Heart left ventricle (tissue), 16 donors: ENCODE measurements at regions not wholly inside any gene's neighbourhood (a gene's known extent, or its start where the extent isn't known, plus 50 kb on each side); places are given as distances from the start of the nearest gene placed in this dataset.
A peak's percentile ranks its signal among the peaks of the same experiment; 100 is the strongest.

ENCODE experiments used
- ATAC-seq, 4 donors: fragments of 200-7000 bp; cut with Tn5 transposase; one replicate each; pipeline ENCODE4 v1.9.1; 2020 to 2022; ENCODE audit warnings: moderate library complexity in 4 of 4, mild to moderate bottlenecking in 3 of 4, moderate number of reproducible peaks in 1 of 4
- DNase-seq, 5 donors: peaks; one replicate each; pipeline ENCODE4 v3.0.0-alpha.2; 2020
- H3K27ac ChIP-seq, 12 donors: fragments of 200-600 bp; sonication (generic) in 4 of 12; one replicate each; pipeline versions ENCODE4 v1.5.0 to v1.8.0; 2016 to 2022; ENCODE audit warnings: mild to moderate bottlenecking in 2 of 12
- H3K27me3 ChIP-seq, 9 donors: fragments of 200-600 bp; sonication (generic) in 2 of 9; one replicate each; pipeline versions ENCODE4 v1.5.1 to v1.8.0; 2016 to 2022; ENCODE audit warnings: mild to moderate bottlenecking in 3 of 9
- H3K36me3 ChIP-seq, 9 donors: fragments of 200-600 bp; sonication (generic) in 2 of 9; one replicate each; pipeline versions ENCODE4 v1.5.0 to v1.8.0; 2018 to 2022; ENCODE audit warnings: mild to moderate bottlenecking in 2 of 9
- H3K4me1 ChIP-seq, 12 donors: fragments of 200-600 bp; sonication (generic) in 4 of 12; one replicate each; pipeline versions ENCODE4 v1.5.0 to v1.8.0; 2016 to 2022; ENCODE audit warnings: mild to moderate bottlenecking in 3 of 12
- H3K4me3 ChIP-seq, 12 donors: fragments of 200-600 bp; sonication (generic) in 4 of 12; one replicate each; pipeline versions ENCODE4 v1.5.0 to v1.8.0; 2017 to 2022; ENCODE audit warnings: mild to moderate bottlenecking in 9 of 12, moderate library complexity in 4 of 12
- H3K9me3 ChIP-seq, 12 donors: fragments of 200-600 bp; sonication (generic) in 4 of 12; one replicate each; pipeline versions ENCODE4 v1.5.0 to v1.8.0; 2016 to 2022; ENCODE audit warnings: mild to moderate bottlenecking in 1 of 12
- POLR2A ChIP-seq, 2 donors: fragments of 450-650 bp; IDR thresholded peaks; one replicate each; pipeline ENCODE4 v1.6.1; 2017; ENCODE audit warnings: antibody characterized with exemption in 2 of 2, mild to moderate bottlenecking in 2 of 2, moderate library complexity in 2 of 2
- WGBS, 4 donors: extraction: QIAGEN DNeasy Blood & Tissue Kit in 2 of 4; methylation state at CpG; one replicate each; pipeline versions ENCODE4 v1.1.5 to v1.1.7; 2013 to 2018; 5-methylcytosine and 5-hydroxymethylcytosine counted together
- intact Hi-C, 10 donors: fragments of 100-400 bp; cut with DNase I; formaldehyde crosslinking; loops; one replicate each; pipeline versions ENCODE4 v1.11.1 to v1.14.2; 2022
- TF ChIP-seq, protein P1 (sequence below), 12 donors: fragments of 200-600 bp; sonication (generic) in 4 of 12; IDR thresholded peaks; one replicate each; pipeline versions ENCODE4 v1.5.0 to v1.8.0; 2018 to 2022; ENCODE audit warnings: antibody characterized with exemption in 12 of 12, mild to moderate bottlenecking in 5 of 12
- donor health status: ischemic (EF 13 %, LVEDD 7.1; RV severe dilation, severe dysfunction).
- donor health status: healthy with polysubstance abuse.
- donor health status: DM: no; HTN: yes; CAD: no.
- donor health status: DM: no; HTN: no; CAD: no.
- donor health status: ischemic (EF 25% LVEDD 6.9; RV normal size, moderate dysfunction).
- donor health status: ischemic (EF 25% LVEDD 5.7; RV mildly dilated, moderate dysfunction).
- donor health status: healthy.
- donor health status: DM: yes; HTN: yes; CAD: no.
- donor health status: ischemic (EF 35%, LVEDD 5.7; RV mildly dilated, moderate dysfunction).
- donor health status: nonischemic (EF 11% LVEDD 7.7; RV severe dilation, severe dysfunction).
- donor health status: DM: yes; HTN: yes; CAD: no.
- donor health status: PGD.
- donor health status: ischemic (EF 29% LVEDD 5.4; RV normal size, mild dysfunction).
- donor health status: nonischemic (EF 23%, LVEDD 6.1; RV moderate dilation, normal function).

DNA sequence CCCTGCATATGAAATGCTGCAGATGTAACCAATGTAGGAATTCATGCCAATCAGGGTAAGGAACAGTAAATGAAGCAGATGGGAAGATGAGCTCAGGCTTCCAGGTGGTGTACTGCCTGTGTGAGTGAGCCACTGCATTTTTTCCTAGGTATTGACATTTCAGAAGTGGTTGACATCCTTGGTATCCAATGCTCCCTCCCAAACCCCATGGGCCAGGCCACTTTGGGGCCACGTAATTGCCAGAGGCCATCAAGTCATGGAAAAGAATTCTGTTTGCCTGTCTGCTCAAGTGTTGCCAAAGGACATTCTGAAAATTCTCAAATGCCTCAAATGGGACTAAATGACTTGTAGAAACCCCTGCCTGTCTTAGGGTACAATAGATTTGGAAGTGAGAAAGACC lies 384.6 kb downstream of the GATA3 start:
- intact Hi-C loops: no loop called here
- TF ChIP-seq, protein P1, sequence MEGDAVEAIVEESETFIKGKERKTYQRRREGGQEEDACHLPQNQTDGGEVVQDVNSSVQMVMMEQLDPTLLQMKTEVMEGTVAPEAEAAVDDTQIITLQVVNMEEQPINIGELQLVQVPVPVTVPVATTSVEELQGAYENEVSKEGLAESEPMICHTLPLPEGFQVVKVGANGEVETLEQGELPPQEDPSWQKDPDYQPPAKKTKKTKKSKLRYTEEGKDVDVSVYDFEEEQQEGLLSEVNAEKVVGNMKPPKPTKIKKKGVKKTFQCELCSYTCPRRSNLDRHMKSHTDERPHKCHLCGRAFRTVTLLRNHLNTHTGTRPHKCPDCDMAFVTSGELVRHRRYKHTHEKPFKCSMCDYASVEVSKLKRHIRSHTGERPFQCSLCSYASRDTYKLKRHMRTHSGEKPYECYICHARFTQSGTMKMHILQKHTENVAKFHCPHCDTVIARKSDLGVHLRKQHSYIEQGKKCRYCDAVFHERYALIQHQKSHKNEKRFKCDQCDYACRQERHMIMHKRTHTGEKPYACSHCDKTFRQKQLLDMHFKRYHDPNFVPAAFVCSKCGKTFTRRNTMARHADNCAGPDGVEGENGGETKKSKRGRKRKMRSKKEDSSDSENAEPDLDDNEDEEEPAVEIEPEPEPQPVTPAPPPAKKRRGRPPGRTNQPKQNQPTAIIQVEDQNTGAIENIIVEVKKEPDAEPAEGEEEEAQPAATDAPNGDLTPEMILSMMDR (IDR thresholded peaks at IDR 0.05): no peak
- TF ChIP-seq POLR2A (IDR thresholded peaks at IDR 0.05): no peak
- Histone ChIP-seq H3K36me3 (no peaks in the 10 kb centered on the region), H3K9me3 (no peaks in the 10 kb centered on the region), H3K4me1 (no peaks in the 10 kb centered on the region), H3K27me3 (peaks cover 0 to 19% (median under 1%) of the 10 kb centered on the region in 9 donors), H3K27ac (no peak overlapping the region), H3K4me3 (no peak overlapping the region)
- 38 to 75% (median 69%) methylated on average over 1 of the region's 1 CpG for WGBS, 4 donors
- DNase-seq (no peak), ATAC-seq (no peak)

- TF ChIP-seq POLR2A (IDR thresholded peaks at IDR 0.05): no peak
- TF ChIP-seq, protein P1 (IDR thresholded peaks at IDR 0.05): peak in 6 of 12 donors; percentile 6 to 34 (median 12)
- no peak for ATAC-seq
- no peak overlapping the region for H3K27ac ChIP-seq
- no peaks in the 10 kb centered on the region for H3K9me3 ChIP-seq
- H3K36me3 ChIP-seq: no peaks in the 10 kb centered on the region
- H3K27me3 ChIP-seq: peaks cover 0 to 41% (median 5%) of the 10 kb centered on the region in 9 donors
- 23 to 31% (median 27%) methylated on average over 7 of the region's 7 CpGs for WGBS, 4 donors
- intact Hi-C loops: loop anchor here in 1 of 10 donors (10.0 kb wide), 1 partner anchor 390 kb away; the partner anchor contains the start of gene GATA3
- DNase-seq: no peak
- no peak overlapping the region for H3K4me3 ChIP-seq
- H3K4me1 ChIP-seq: no peaks in the 10 kb centered on the region
These were observed 390.1 kb downstream of the GATA3 start for GRCh38 chr10:8444630-8445029.

DNA sequence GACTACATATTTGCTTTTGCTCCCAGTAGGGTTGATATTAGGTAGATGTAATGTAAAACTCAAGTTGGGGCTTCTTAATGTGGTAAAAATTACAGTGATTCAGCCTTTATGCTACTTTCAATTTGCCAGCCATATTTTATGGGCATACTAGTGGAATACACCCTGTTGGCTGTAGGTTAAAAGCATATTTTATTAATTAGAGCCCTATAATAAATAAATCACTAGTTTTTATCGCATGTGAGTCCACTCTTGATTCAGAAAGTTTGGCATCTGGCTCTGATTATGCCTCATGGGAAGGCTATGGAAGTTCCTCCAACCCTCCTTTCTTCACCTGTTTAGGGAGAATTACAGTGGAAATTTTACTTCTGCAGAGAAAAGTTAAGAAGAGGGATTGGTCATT lies 390.9 kb downstream of the GATA3 start:
- no peak for TF ChIP-seq POLR2A (IDR thresholded peaks at IDR 0.05)
- TF ChIP-seq, protein P1 (IDR thresholded peaks at IDR 0.05): no peak
- intact Hi-C loops: loop anchor here in 1 of 10 donors (10.0 kb wide), 1 partner anchor 391 kb away; the partner anchor contains the start of gene GATA3
- H3K4me3 ChIP-seq: no peak overlapping the region
- no peaks in the 10 kb centered on the region for H3K36me3 ChIP-seq
- no peak for DNase-seq
- no peak for ATAC-seq
- no peak overlapping the region for H3K27ac ChIP-seq
- no peaks in the 10 kb centered on the region for H3K4me1 ChIP-seq
- peaks cover 0 to 41% (median 5%) of the 10 kb centered on the region in 9 donors for H3K27me3 ChIP-seq
- H3K9me3 ChIP-seq: no peaks in the 10 kb centered on the region
- 90 to 100% (median 96%) methylated on average over 1 of the region's 1 CpG for WGBS, 4 donors

DNA sequence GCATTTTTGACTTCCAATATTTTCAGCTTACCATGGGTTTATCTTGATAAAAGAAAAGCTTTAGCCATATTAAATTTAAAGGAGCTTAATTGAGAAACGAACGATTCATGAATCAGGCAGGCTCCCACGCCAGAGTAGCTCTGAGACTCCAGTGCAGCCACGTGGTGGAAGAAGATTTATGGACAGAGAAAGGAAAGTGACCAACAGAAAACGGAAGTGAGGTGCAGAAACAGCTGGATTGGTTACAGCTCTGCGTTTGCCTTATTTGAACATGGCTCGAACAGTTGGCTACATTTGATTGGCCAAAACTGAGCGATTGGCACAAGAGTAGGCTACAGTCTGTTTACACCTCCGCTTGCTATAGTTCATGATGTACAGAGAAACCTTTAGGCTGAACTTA lies 395.4 kb downstream of the GATA3 start:
- 79 to 86% (median 85%) methylated on average over 9 of the region's 9 CpGs for WGBS, 4 donors
- Histone ChIP-seq H3K4me3 (no peak overlapping the region), H3K27me3 (peaks cover 0 to 19% (median 0%) of the 10 kb centered on the region in 9 donors), H3K27ac (no peak overlapping the region), H3K9me3 (no peaks in the 10 kb centered on the region), H3K4me1 (peaks cover 0 to 4% (median 0%) of the 10 kb centered on the region in 12 donors), H3K36me3 (no peaks in the 10 kb centered on the region)
- DNase-seq (no peak), ATAC-seq (no peak)
- no peak for TF ChIP-seq POLR2A (IDR thresholded peaks at IDR 0.05)
- TF ChIP-seq, protein P1 (IDR thresholded peaks at IDR 0.05): no peak
- intact Hi-C loops: loop anchor here in 1 of 10 donors (10.0 kb wide), 1 partner anchor 395 kb away; the partner anchor contains the start of gene GATA3
